Middle frontal gyrus (tissue), 1 donor: ENCODE measurements at regions not wholly inside any gene's neighbourhood (a gene's known extent, or its start where the extent isn't known, plus 50 kb on each side); places are given as distances from the start of the nearest gene placed in this dataset.

ENCODE experiments used
- DNase-seq: peaks from one replicate; pipeline ENCODE4 v3.0.0-alpha.2; 2015; ENCODE audit warnings: low spot score; ENCODE audit errors: extremely low spot score

GRCh38 chr18:25650201-25650941 is 298.4 kb upstream of the ZNF521 start:
- no peak for DNase-seq

GRCh38 chr18:25648716-25649260 is 296.8 kb upstream of the ZNF521 start:
- DNase-seq = no peak

- no peak for DNase-seq
Observed at GRCh38 chr18:25647404-25647803, 295.4 kb upstream of the ZNF521 start.

GRCh38 chr18:25646971-25647370 is 295.0 kb upstream of the ZNF521 start:
- DNase-seq = no peak

GRCh38 chr18:25639596-25639995 is 287.6 kb upstream of the ZNF521 start:
- DNase-seq = no peak

- no peak for DNase-seq
Observed at GRCh38 chr18:25633563-25633962, 281.6 kb upstream of the ZNF521 start.

GRCh38 chr18:25630682-25631081 is 278.7 kb upstream of the ZNF521 start:
- DNase-seq = no peak

GRCh38 chr18:25621682-25622081 is 269.7 kb upstream of the ZNF521 start:
- DNase-seq = no peak

- DNase-seq = no peak
Observed at GRCh38 chr18:25621144-25621543, 269.2 kb upstream of the ZNF521 start.

- DNase-seq = no peak
Observed at GRCh38 chr18:25614168-25614567, 262.2 kb upstream of the ZNF521 start.

- DNase-seq = no peak
Observed at GRCh38 chr18:25612466-25612865, 260.5 kb upstream of the ZNF521 start.

GRCh38 chr18:25608091-25608490 is 256.1 kb upstream of the ZNF521 start:
- no peak for DNase-seq

- DNase-seq = no peak
Observed at GRCh38 chr18:25604894-25605597, 253.1 kb upstream of the ZNF521 start.

- no peak for DNase-seq
Observed at GRCh38 chr18:25604196-25604893, 252.4 kb upstream of the ZNF521 start.

- DNase-seq = no peak
Observed at GRCh38 chr18:25599443-25599842, 247.5 kb upstream of the ZNF521 start.

GRCh38 chr18:25597476-25597875 is 245.5 kb upstream of the ZNF521 start:
- DNase-seq = no peak

- DNase-seq = no peak
Observed at GRCh38 chr18:25595274-25596060, 243.5 kb upstream of the ZNF521 start.

GRCh38 chr18:25594351-25594750 is 242.4 kb upstream of the ZNF521 start:
- DNase-seq = no peak

- DNase-seq = no peak
Observed at GRCh38 chr18:25592804-25593360, 240.9 kb upstream of the ZNF521 start.

- DNase-seq = no peak
Observed at GRCh38 chr18:25590456-25590855, 238.5 kb upstream of the ZNF521 start.

- no peak for DNase-seq
Observed at GRCh38 chr18:25587545-25587944, 235.6 kb upstream of the ZNF521 start.
